Testis (tissue), 2 donors: ENCODE measurements at regions not wholly inside any gene's neighbourhood (a gene's known extent, or its start where the extent isn't known, plus 50 kb on each side); places are given as distances from the start of the nearest gene placed in this dataset.
"Not testable (repeated sequence)": the region's sequence is repeated elsewhere in the genome, so short reads cannot be mapped to it uniquely, and the experiment has no call there.

ENCODE experiments used
- POLR2A ChIP-seq: fragments of 450-650 bp; IDR thresholded peaks from one replicate; pipeline ENCODE4 v1.6.1; 2017; ENCODE audit warnings: antibody characterized with exemption, mild to moderate bottlenecking, moderate library complexity
- TF ChIP-seq, protein P1 (sequence below), 3 experiments: fragments of 450-650 bp in 2 of 3; fragments of 200-600 bp in 1 of 3; sonication (generic) in 1 of 3; IDR thresholded peaks; one replicate each; pipeline ENCODE4 v1.5.1; 2016 to 2019; ENCODE audit warnings: antibody characterized with exemption in 3 of 3, mild to moderate bottlenecking in 2 of 3, moderate library complexity in 1 of 3

DNA sequence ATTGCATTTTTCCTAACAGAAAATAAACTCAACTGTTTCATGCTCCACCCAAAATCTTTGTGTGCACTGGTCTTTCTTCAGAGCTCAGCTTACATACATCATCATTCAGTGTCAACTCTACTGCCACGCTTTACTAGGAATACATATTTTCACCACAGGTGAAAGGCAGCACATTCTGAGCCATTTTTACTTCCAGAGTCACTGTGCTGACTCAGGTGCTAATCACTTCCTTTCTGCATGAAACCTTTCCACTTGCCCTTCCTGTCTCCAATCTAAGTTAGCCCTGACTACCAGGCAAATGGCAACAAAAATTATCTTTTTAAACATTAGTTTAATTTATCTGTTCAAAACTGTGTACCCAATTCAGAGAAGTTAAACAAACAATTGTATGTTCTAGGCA lies 1041.0 kb downstream of the PRIM2 start:
- TF ChIP-seq, protein P1, sequence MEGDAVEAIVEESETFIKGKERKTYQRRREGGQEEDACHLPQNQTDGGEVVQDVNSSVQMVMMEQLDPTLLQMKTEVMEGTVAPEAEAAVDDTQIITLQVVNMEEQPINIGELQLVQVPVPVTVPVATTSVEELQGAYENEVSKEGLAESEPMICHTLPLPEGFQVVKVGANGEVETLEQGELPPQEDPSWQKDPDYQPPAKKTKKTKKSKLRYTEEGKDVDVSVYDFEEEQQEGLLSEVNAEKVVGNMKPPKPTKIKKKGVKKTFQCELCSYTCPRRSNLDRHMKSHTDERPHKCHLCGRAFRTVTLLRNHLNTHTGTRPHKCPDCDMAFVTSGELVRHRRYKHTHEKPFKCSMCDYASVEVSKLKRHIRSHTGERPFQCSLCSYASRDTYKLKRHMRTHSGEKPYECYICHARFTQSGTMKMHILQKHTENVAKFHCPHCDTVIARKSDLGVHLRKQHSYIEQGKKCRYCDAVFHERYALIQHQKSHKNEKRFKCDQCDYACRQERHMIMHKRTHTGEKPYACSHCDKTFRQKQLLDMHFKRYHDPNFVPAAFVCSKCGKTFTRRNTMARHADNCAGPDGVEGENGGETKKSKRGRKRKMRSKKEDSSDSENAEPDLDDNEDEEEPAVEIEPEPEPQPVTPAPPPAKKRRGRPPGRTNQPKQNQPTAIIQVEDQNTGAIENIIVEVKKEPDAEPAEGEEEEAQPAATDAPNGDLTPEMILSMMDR (IDR thresholded peaks at IDR 0.05), result not testable (repeated sequence)
- TF ChIP-seq POLR2A, result not testable (repeated sequence)
